Loucy (cell line): ENCODE measurements at regions not wholly inside any gene's neighbourhood (a gene's known extent, or its start where the extent isn't known, plus 50 kb on each side); places are given as distances from the start of the nearest gene placed in this dataset.

ENCODE experiments used
- H2AFZ ChIP-seq: fragments of 200-600 bp; sonication (generic); 2 replicates; pipeline ENCODE4 v1.6.0; 2016; ENCODE audit warnings: antibody characterized with exemption, mild to moderate bottlenecking, low read length, moderate library complexity
- H3F3A ChIP-seq: fragments of 200-600 bp; 2 replicates; pipeline ENCODE4 v1.6.0; 2016; ENCODE audit warnings: antibody characterized with exemption, low read depth, mild to moderate bottlenecking
- H3K27me3 ChIP-seq: fragments of 200-600 bp; sonication (generic); 2 replicates; pipeline ENCODE4 v1.6.1; 2014; ENCODE audit warnings: low read length, mild to moderate bottlenecking; ENCODE audit not compliant: insufficient read depth, poor library complexity, severe bottlenecking
- H3K36me3 ChIP-seq: fragments of 200-600 bp; sonication (generic); 2 replicates; pipeline ENCODE4 v1.6.1; 2016; ENCODE audit warnings: low read length; ENCODE audit not compliant: insufficient read depth
- H3K4me1 ChIP-seq: fragments of 200-600 bp; sonication (generic); 2 replicates; pipeline ENCODE4 v1.5.1; 2014; ENCODE audit warnings: low read length, mild to moderate bottlenecking; ENCODE audit not compliant: insufficient read depth, poor library complexity, severe bottlenecking
- H3K4me2 ChIP-seq: fragments of 200-600 bp; sonication (generic); 2 replicates; pipeline ENCODE4 v1.6.0; 2014; ENCODE audit warnings: antibody characterized with exemption, low read length, low read depth, mild to moderate bottlenecking; ENCODE audit not compliant: poor library complexity, severe bottlenecking
- H3K4me3 ChIP-seq: fragments of 200-600 bp; sonication (generic); 2 replicates; pipeline ENCODE4 v1.5.1; 2014; ENCODE audit warnings: low read length, mild to moderate bottlenecking, mixed read lengths; ENCODE audit not compliant: poor library complexity, severe bottlenecking
- H3K79me2 ChIP-seq: fragments of 200-600 bp; sonication (generic); 2 replicates; pipeline ENCODE4 v1.6.1; 2014; ENCODE audit warnings: low read length; ENCODE audit not compliant: insufficient read depth
- H3K9ac ChIP-seq: fragments of 200-600 bp; sonication (generic); 2 replicates; pipeline ENCODE4 v1.6.0; 2014; ENCODE audit warnings: mild to moderate bottlenecking, low read depth, low read length, moderate library complexity; ENCODE audit not compliant: poor library complexity, severe bottlenecking
- H3K9me2 ChIP-seq: fragments of 200-600 bp; sonication (generic); replicated peaks from 2 replicates; pipeline ENCODE4 v1.6.1; 2016; ENCODE audit warnings: low read depth, low read length, mixed read lengths
- H3K9me3 ChIP-seq: fragments of 200-600 bp; sonication (generic); 2 replicates; pipeline ENCODE4 v1.6.1; 2014; ENCODE audit warnings: mild to moderate bottlenecking, antibody characterized with exemption, low read length, low read depth; ENCODE audit not compliant: insufficient read depth
- H4K20me1 ChIP-seq: fragments of 200-600 bp; sonication (generic); 2 replicates; pipeline ENCODE4 v1.6.0; 2014; ENCODE audit warnings: antibody characterized with exemption, low read length, mild to moderate bottlenecking; ENCODE audit not compliant: insufficient read depth, poor library complexity, severe bottlenecking
- CTCF ChIP-seq: fragments of 200-600 bp; sonication (generic); conservative IDR thresholded peaks from 2 replicates; pipeline ENCODE4 v1.5.1; 2014; ENCODE audit warnings: mild to moderate bottlenecking, antibody characterized with exemption, low read length
- EZH2phosphoT487 ChIP-seq: fragments of 200-600 bp; IDR thresholded peaks from 2 replicates; pipeline ENCODE4 v1.6.1; 2018; ENCODE audit warnings: antibody characterized with exemption, mild to moderate bottlenecking, moderate library complexity, borderline replicate concordance

GRCh38 chr13:30830638-30830965 is 75.5 kb upstream of the MEDAG start:
- H3K4me1 ChIP-seq: peaks cover 30% of the 10 kb centered on the region
- H3F3A ChIP-seq: no peaks in the 10 kb centered on the region
- H3K27me3 ChIP-seq: no peaks in the 10 kb centered on the region
- no peaks in the 10 kb centered on the region for H3K36me3 ChIP-seq
- no peak overlapping the region for H2AFZ ChIP-seq
- H3K9ac ChIP-seq: no peak overlapping the region
- H3K9me3 ChIP-seq: no peaks in the 10 kb centered on the region
- H4K20me1 ChIP-seq: no peaks in the 10 kb centered on the region
- no peaks in the 10 kb centered on the region for H3K9me2 ChIP-seq
- no peak overlapping the region for H3K4me3 ChIP-seq
- no peak overlapping the region for H3K4me2 ChIP-seq
- no peaks in the 10 kb centered on the region for H3K79me2 ChIP-seq
- TF ChIP-seq CTCF (no peak), EZH2phosphoT487 (no peak)

- Histone ChIP-seq H3K9me3 (no peaks in the 10 kb centered on the region), H3K4me3 (no peak overlapping the region), H3K9me2 (no peaks in the 10 kb centered on the region), H3F3A (no peaks in the 10 kb centered on the region), H3K4me1 (peaks cover 30% of the 10 kb centered on the region), H3K36me3 (no peaks in the 10 kb centered on the region), H3K79me2 (no peaks in the 10 kb centered on the region), H2AFZ (no peak overlapping the region), H3K27me3 (no peaks in the 10 kb centered on the region), H4K20me1 (no peaks in the 10 kb centered on the region), H3K9ac (no peak overlapping the region), H3K4me2 (no peak overlapping the region)
- TF ChIP-seq EZH2phosphoT487: no peak
- TF ChIP-seq CTCF: no peak
Measured at GRCh38 chr13:30831515-30831914, 74.6 kb upstream of the MEDAG start.

- no peaks in the 10 kb centered on the region for H3K36me3 ChIP-seq
- H4K20me1 ChIP-seq: no peaks in the 10 kb centered on the region
- H2AFZ ChIP-seq: no peak overlapping the region
- no peaks in the 10 kb centered on the region for H3F3A ChIP-seq
- no peak for TF ChIP-seq CTCF
- H3K4me3 ChIP-seq: no peak overlapping the region
- H3K27me3 ChIP-seq: no peaks in the 10 kb centered on the region
- H3K4me1 ChIP-seq: peaks cover 30% of the 10 kb centered on the region
- no peak overlapping the region for H3K4me2 ChIP-seq
- H3K9me2 ChIP-seq: no peaks in the 10 kb centered on the region
- H3K79me2 ChIP-seq: no peaks in the 10 kb centered on the region
- H3K9ac ChIP-seq: no peak overlapping the region
- H3K9me3 ChIP-seq: no peaks in the 10 kb centered on the region
Measured at GRCh38 chr13:30832377-30832776, 73.7 kb upstream of the MEDAG start.
